OCI-LY3 (cell line): ENCODE measurements at regions not wholly inside any gene's neighbourhood (a gene's known extent, or its start where the extent isn't known, plus 50 kb on each side); places are given as distances from the start of the nearest gene placed in this dataset.

ENCODE experiments used
- EZH2phosphoT487 ChIP-seq: fragments of 200-600 bp; shearing (Covaris generic); IDR thresholded peaks from 2 replicates; pipeline ENCODE4 v1.6.1; 2018; ENCODE audit warnings: antibody characterized with exemption, mixed run types, low read depth
- TF ChIP-seq, protein P1 (sequence below): fragments of 200-600, 300-600 bp; sonication (generic); IDR thresholded peaks from 2 replicates; pipeline ENCODE4 v1.5.1; 2014; ENCODE audit warnings: antibody characterized with exemption, low read length, low read depth

- TF ChIP-seq EZH2phosphoT487, result no peak
- TF ChIP-seq, protein P1, sequence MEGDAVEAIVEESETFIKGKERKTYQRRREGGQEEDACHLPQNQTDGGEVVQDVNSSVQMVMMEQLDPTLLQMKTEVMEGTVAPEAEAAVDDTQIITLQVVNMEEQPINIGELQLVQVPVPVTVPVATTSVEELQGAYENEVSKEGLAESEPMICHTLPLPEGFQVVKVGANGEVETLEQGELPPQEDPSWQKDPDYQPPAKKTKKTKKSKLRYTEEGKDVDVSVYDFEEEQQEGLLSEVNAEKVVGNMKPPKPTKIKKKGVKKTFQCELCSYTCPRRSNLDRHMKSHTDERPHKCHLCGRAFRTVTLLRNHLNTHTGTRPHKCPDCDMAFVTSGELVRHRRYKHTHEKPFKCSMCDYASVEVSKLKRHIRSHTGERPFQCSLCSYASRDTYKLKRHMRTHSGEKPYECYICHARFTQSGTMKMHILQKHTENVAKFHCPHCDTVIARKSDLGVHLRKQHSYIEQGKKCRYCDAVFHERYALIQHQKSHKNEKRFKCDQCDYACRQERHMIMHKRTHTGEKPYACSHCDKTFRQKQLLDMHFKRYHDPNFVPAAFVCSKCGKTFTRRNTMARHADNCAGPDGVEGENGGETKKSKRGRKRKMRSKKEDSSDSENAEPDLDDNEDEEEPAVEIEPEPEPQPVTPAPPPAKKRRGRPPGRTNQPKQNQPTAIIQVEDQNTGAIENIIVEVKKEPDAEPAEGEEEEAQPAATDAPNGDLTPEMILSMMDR, result peak; percentile 31
Observed at GRCh38 chr5:100697970-100698369, 162.8 kb downstream of the FAM174A start.
